Hypothalamus (tissue), 51 donors: ENCODE measurements at regions not wholly inside any gene's neighbourhood (a gene's known extent, or its start where the extent isn't known, plus 50 kb on each side); places are given as distances from the start of the nearest gene placed in this dataset.

ENCODE experiments used
- DNase-seq, 51 donors: peaks; one replicate each; lab custom pipeline; 2025; lab: John Stamatoyannopoulos, UW

DNA sequence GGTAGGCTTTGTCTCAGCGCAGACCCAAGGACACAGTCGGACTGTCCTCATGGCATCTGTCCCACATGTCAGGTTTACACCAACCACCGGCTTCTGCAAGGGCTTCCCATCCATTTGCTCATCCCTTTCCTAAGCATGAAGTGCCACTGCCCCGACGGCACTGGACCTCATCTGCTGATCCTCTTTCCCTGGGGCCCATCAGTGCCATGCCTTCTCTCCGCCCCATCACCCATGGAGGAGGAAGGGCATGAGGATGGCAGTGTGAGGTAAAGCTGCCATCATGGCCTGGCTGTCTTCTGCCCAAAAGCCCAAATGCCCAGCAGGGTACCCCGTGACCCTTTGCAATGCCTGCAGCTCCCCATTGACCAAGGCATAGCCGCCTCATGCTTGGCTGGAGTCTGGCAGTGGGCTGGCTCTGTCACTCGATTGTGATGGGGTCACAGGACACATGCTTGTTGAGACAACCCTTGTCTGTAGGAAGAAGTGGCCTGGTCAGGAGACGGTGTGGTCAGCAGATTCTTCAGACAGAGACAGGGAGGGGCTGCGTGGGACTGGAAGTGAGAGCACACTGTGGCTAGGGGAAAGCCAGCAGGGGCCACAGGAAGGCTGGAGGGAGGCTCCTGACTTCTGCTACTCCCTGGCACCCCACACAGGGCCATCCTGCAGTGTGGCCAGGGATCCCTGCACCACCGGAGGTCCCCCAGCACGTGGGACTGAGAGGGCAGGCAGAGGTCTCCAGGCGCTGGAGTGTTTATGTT, 493.7 kb upstream of the HS6ST1 start:
- DNase-seq, result peak in 8 of 51 donors; percentile 19 to 57 (median 30)

DNA sequence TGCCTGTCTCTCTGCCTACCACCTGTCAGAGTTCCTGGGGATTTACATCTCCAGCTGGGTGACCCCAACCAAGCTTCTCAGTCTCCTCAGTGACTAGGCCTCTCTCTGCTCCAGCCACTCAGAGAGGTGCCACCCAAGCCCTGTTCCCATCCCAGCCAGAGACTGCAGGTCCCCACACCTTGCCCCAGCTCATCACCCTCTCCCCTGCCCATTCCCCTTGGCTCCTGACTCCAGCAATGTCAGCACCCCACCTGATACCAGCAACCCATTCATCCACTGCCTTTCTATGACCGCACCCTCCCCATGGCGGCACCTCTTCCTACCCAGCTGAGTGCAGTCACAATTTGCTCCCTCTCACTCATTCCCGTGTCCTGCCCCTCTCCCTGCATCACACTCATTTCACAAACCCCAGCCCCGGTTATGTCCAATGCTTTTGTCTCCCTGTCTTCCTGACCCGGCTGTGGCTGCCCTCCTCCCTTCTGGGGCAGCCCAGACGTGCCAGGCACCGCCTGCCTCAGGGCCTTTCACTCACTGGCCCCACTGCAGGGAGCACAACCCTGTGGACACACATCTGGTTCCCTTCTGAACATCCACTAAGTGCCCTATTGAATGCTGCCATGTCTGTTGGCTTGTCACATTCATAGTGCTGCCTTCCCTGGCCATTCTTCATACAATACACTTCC, 494.8 kb upstream of the HS6ST1 start:
- no peak for DNase-seq

DNA sequence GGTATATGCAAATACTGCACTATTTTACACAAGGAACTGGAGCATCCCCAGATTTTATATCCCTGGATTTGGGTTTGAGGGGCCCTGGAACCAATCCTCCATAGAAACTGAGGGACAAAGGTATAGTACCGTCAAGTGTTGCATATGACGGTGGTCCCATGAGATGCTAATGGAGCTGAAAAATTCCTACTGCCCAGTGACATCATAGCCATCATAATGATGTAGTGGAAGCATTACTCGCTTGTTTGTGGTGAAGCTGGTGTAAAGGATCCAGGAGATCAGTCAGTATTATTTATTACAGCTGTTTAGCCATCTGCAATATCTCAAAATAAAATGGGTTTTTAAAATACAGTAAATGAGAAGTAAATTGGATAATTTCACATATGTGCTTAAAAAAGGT, 496.6 kb upstream of the HS6ST1 start:
- DNase-seq, result no peak

DNA sequence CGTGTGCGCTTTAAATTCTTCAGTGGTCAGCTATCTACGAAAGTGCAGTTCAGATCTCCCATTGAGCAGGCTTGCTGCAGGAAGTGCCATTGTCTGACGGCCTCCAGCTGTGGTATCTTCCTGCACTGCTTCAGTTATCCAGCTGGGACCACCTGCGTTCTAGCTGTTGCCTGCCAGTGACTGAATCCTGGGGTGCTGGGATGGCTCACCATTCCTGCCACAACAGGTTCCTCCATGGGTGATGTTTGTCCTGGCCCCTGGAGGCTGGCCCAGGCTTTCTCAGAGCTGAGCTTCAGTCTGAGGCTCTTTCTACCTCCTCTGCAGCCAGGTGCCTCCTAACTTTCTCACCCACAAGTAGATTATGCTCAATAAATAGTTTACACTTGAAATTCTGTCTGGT, 498.5 kb upstream of the HS6ST1 start:
- DNase-seq, result no peak

DNA sequence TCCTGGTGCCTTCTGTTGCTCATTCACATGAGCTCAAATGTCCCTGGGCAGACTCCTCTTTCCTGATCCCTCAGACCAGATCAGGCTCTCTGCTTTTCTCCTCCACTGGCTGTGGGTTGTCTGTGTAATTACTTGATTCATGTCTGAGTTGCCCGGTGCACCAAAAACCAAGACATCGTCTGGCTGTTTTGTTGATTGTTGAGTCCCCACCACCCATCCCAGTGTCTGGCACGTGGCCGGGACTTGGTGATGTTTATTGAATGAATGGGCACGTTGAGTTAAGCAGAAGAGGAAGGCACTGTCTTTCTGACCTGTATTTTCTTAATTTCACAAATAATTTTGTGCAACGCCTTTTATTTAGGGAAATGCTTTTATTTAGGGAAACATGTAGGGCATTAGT, 499.1 kb upstream of the HS6ST1 start:
- no peak for DNase-seq

DNA sequence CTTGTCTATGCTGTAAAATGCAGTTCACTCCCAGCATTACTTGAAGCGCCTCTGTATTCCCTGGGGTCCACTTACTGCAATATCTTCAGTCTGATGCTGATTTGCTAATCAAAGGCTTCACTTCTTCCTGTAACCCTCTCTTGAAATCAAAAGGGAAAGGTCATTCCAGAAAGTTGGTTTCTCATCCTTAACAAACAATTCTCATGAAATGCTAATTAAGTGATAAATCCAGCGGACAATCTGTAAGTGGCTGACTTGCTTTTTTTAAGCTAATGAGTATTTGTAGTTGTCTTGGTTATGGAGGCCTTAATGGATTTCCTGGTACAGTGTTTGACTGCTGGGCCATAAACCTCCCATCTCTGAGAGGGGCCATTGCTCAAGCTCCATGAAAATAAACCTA, 499.6 kb upstream of the HS6ST1 start:
- no peak for DNase-seq

DNA sequence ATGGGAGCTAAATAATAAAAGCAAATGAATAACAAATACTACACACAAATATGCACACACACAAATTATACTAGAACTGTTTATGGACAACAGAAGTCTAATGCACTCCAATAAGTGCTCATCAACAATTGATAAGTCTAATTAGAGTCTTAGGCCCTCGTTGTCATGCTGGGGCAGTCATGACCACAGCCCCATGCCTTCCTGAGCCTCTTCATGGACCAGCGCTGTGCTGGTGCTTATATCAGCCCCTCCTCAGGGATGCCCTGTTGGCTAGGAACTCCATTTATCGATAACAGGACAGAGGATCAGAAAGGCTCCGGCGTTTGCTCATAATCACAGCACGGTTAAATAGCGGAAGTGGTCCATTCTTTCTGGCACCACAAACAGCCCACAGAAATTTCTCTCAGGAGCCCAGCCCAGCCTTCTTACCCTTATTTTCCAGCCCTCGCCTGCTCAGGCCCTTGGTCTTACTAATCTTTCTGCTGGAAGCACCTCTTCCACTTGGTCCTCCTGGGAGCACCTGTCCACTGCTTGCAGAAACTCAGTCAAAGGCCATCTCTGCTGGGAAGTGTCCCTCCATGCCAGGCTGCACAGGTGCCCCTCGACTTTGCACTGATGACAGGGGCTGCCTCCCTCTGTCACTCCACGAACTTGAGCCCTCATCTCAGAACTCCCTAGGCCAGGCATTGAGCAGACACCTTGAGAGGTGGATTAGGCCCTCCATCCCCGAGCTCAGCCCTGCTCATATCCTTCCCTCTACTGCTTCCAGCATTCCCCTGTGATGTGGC, 500.2 kb upstream of the HS6ST1 start:
- DNase-seq, result no peak

DNA sequence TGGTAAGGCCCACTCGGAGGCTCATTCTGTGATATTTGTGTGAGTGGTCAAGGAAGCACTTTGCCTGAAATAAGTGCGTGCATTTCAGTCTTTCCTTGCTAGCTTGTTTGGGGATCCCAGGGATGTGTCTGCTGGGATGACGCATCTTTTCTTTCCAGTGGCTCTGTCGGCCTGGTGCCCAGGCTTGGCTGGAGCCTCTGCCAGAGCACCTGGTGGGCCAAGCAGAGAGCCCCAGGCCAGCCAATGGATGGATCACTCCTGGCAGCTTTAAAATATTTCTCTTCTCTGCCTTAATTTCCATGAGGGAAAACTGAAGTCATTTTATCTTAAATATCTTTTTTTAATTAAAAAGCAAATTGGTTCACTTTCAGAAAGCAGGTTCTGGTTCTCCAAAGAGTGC, 501.8 kb upstream of the HS6ST1 start:
- no peak for DNase-seq

DNA sequence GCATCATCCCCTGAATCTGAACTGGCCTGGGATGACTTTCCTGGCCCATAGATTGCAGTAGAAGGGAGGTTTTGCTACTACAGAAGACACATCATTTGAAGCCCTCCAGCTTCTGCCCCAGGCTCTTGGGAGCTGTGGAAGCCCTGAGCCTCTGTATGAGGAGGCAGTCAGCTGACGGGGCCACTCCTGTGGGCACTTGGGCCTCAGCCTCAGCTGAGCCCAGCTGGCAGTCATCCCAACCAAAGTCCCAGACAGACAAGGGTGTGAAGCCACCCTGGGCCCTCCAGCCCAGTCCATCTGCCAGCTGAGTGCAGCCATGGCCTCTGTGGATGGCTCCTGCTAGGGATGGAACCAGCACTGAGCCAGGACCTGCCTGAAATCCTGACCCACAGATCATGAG, 502.3 kb upstream of the HS6ST1 start:
- no peak for DNase-seq

DNA sequence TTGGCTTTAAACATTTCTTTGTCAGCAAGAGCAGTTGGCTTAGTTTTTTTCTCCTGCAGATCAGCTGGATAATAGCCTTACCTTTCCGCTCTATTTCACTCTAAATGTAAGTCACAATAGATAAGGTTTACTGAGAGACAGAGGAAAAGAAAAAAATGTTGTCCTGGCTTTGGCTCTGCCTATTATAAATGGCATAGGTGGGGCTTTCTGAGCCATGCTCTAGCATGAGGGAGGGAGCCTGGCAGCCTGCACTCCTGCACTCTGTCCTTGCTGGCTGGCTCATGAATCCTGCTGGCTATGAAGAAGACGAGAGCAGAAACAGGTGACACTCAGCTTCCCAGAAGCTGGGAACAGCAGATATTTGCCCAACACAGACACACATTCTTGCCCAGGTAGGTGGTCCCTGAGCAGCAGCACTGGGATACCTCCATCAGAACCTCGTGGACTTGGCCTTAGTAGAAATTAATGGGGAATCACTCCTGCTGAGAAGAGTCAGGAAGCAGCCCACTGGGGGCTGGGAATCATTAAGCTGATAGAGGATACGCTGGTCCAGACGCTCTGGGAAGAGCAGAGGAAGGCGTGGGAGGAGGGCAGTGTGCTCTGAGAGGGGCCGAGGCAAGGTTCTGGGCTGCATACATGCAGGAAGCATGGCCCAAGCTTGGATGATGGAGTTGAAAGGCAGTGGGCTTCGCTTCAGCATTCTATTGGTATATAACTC, 514.4 kb upstream of the HS6ST1 start:
- no peak for DNase-seq

DNA sequence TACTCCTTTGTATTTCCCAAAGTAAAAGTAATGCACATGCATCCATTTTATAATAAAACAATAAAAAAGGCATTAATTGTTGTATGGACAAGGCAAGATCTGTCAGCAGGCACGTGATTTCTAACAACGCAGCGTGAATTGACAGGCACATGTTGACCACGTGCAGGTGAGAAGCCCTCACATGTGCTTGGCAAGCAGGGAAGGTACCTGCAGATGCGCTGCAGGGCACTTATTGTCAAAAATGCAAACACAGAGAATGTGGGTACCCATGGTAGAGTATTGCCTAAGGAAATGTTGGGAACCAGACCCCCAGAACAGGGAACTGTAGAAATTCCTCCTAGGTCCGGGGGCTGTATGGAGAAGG, 515.0 kb upstream of the HS6ST1 start:
- no peak for DNase-seq

DNA sequence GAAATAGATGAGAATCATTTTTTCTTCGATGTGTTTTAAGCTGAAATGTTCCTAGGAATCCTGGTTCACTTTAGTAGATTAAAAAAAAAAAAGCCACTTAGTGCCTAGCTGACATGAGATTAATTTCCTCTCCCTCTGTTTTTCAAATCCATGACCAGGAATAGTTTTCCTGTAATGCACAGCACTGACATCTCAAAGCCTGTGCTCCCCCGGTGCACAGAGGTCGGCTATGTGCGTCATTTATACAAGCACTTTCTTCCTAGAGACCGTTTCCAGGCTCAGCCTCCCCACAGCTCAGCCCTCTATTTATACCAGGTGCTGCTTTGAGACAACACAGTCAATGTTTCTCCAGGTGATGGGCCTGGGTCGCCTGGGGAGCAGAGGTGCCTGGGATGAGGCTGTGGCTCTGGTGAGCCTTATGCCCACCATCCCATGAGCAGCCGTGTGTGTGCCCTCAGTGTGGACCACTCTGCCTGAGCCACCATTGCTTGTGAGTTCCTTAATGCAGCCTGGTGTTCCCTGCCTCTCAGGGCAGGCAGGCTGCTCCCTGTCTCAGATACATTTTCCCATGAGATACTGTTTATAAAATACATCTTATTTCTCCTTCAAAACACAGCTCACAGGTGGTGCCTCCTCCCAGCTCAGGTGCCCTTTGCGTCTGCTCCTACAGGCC, 515.7 kb upstream of the HS6ST1 start:
- DNase-seq, result peak in 2 of 51 donors; percentile 20 to 24

DNA sequence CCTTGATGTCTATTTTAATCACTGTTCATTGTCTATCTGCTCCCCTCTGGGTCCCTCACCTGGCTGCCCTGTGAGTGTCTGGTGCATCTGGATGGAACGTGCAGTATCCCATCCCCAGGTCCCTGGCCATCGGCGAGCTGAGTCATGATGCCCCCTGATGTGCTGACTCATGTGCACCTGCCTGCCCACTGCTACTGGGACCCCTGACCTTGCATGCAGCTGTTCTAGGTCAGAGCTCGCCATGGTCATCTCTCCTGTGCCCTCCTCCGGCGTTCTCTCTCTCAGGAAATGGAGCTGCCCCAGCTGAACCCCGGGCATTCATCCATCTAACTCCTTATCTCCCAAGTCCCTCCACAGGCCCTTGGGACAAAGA, 516.2 kb upstream of the HS6ST1 start:
- no peak for DNase-seq

DNA sequence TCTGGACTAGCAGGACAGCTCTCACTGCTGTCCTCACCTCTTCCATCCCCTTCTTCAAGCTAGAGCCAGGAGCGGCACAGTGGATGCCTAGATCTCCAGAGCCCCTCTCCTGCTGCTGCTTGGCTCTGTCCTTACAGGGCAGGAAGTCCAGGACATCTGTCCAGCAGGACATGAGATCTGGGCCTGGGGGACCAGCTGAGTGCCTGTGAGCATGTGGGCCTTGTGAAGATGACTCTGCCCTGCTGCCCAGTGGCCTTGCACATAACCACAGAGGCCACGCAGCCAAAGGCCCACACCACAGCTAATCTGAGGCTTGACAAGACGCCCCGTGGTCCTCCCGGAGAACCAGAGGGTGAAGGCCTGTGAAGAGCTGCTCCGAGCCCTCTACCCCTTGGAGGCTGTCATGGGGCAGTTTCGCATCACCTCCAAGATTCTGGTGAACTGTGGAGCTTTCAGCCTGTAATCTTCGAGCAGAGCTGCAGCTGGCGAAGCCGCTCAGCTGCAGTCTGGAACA, 516.7 kb upstream of the HS6ST1 start:
- no peak for DNase-seq

DNA sequence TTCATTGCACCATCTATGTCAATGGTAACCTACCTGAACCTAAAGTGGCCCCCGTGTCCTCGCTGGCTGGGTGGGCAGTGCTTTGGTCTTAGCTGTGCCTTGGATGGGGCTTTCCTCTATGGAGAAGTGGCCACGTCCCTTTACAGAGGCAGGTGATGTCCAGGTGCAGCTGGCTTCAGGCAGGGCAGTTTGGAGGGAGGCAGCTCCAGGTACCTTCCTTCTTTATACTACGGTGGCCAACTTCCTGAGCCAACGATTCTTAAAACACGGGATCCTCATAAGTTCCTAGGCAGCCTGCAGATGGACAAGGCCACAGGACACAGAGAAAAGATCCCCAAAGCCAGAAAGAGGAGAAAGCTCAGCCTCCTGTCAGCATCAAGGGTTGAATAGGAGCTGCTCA, 517.3 kb upstream of the HS6ST1 start:
- DNase-seq, result no peak

DNA sequence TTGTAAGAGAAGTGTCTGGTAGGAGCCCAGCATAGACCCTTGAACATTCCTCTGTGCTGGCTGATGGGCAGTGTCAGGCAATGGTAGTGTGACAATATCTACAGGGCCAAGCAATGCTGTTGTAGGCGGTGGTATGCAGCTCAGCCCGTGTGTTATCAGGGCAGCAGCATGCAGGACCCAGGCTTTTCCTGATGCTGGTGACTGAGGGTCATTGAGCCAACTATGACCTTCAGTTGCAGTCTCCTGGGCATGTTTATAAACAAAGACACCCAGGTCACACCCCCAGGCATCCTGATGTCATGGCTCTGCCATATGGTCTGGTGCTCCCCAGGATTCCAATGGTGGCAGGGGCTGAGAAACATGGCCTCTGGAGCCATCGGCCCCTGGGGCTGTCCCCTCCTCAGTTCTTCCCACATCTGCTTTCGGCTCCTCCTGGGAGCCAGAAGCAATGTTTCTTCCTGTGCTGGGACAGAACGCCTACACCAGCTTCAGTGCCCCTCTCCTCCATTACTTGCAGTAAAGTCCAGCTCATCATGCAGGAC, 518.0 kb upstream of the HS6ST1 start:
- no peak for DNase-seq

DNA sequence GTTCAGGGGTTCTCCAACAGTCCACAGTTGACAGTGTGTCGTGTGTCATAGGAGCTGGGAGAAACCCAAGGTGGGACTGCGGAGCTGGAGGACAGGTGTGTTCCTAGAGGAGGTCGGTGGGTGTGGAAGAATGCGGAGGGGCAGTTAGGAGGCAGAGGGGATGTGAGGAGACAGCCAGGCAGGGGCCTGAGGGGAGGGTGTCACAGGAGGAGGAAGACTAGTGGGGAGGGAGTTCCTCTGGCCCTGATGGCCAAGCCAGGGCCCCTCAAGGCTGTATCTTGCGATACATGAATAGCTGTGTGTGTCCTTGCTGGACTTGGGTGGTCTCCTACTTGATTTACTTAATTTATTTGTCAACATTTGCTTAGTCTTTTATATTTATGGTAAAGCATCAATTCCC, 519.6 kb upstream of the HS6ST1 start:
- DNase-seq, result no peak

DNA sequence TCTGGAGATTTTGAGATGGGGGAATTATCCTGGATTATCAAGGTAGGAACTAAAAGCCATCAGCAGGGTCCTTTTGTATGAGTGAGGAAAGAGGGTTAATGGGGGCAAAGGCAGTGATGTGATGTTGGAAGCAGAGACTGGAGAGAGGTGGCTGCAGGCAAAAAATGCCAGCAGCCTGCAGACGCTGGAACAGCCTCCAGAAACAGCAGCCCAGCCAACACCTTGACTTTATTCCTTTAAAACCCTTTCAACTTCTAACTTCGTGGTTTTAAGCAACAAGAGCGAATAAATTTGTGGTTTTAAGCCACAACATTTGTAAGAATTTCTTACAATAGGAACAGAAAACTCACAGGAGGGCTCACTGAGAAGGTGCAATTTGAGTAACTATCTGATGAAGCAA, 523.1 kb upstream of the HS6ST1 start:
- no peak for DNase-seq

DNA sequence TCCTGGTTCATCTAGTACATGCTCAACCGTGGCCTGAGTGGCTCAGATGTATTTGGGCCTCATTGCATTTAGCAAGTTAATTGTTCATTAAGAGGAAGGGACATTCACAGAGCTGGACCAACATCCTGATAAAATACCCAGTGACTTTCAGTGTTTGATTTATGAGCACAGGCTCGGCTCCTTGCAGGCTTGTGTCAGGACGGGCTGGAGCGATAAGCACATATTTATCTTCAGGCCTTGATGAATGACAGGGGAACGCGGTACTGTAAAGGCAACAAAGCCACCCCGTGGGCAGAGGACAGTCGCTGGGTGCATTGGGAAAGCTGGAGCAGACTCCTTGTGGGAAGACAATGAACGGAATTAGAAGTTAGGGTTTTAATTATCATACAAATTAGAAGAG, 548.6 kb upstream of the HS6ST1 start:
- no peak for DNase-seq
